ENCODE measurements at regions not wholly inside any gene's neighbourhood (a gene's known extent, or its start where the extent isn't known, plus 50 kb on each side); places are given as distances from the start of the nearest gene placed in this dataset.

GRCh38 chr2:122960759-122961641 is 1064.1 kb upstream of the CNTNAP5 start:
- TF ChIP-seq POLR2A (IDR thresholded peaks at IDR 0.05): no peak
- TF ChIP-seq CTCF (IDR thresholded peaks at IDR 0.05): no peak
- TF ChIP-seq POLR2AphosphoS5 (IDR thresholded peaks at IDR 0.05): no peak
